ENCODE measurements at regions not wholly inside any gene's neighbourhood (a gene's known extent, or its start where the extent isn't known, plus 50 kb on each side); places are given as distances from the start of the nearest gene placed in this dataset.

- no peak for DNase-seq
These were observed 246.6 kb upstream of the ANKRD55 start for GRCh38 chr5:56479696-56480077.

- no peak for DNase-seq
These were observed 246.0 kb upstream of the ANKRD55 start for GRCh38 chr5:56479126-56479525.

GRCh38 chr5:56478062-56478461, 244.9 kb upstream of the ANKRD55 start:
- no peak for DNase-seq

- no peak for DNase-seq
These were observed 243.3 kb upstream of the ANKRD55 start for GRCh38 chr5:56476487-56476856.

- no peak for DNase-seq
These were observed 242.8 kb upstream of the ANKRD55 start for GRCh38 chr5:56475689-56476486.

GRCh38 chr5:56471707-56472106, 238.6 kb upstream of the ANKRD55 start:
- DNase-seq: no peak

GRCh38 chr5:56470007-56470406, 236.9 kb upstream of the ANKRD55 start:
- DNase-seq: no peak

- DNase-seq: no peak
These were observed 235.1 kb upstream of the ANKRD55 start for GRCh38 chr5:56468277-56468676.

- DNase-seq: no peak
These were observed 234.1 kb upstream of the ANKRD55 start for GRCh38 chr5:56467176-56467717.

- DNase-seq: no peak
These were observed 233.1 kb upstream of the ANKRD55 start for GRCh38 chr5:56466136-56466816.

GRCh38 chr5:56465769-56466135, 232.6 kb upstream of the ANKRD55 start:
- DNase-seq: no peak

GRCh38 chr5:56464935-56465768, 232.0 kb upstream of the ANKRD55 start:
- no peak for DNase-seq

- no peak for DNase-seq
These were observed 230.9 kb upstream of the ANKRD55 start for GRCh38 chr5:56463944-56464571.

GRCh38 chr5:56461584-56461983, 228.5 kb upstream of the ANKRD55 start:
- DNase-seq: no peak

GRCh38 chr5:56460681-56461191, 227.6 kb upstream of the ANKRD55 start:
- DNase-seq: no peak

GRCh38 chr5:56460195-56460546, 227.0 kb upstream of the ANKRD55 start:
- DNase-seq: no peak

- no peak for DNase-seq
These were observed 226.5 kb upstream of the ANKRD55 start for GRCh38 chr5:56459394-56460194.

GRCh38 chr5:56457887-56458812, 225.0 kb upstream of the ANKRD55 start:
- DNase-seq: no peak

GRCh38 chr5:56456002-56456401, 222.9 kb upstream of the ANKRD55 start:
- no peak for DNase-seq

- DNase-seq: no peak
These were observed 222.3 kb upstream of the ANKRD55 start for GRCh38 chr5:56455417-56455816.
